GM18951 (cell line): ENCODE measurements at regions not wholly inside any gene's neighbourhood (a gene's known extent, or its start where the extent isn't known, plus 50 kb on each side); places are given as distances from the start of the nearest gene placed in this dataset.
"Not testable (repeated sequence)": the region's sequence is repeated elsewhere in the genome, so short reads cannot be mapped to it uniquely, and the experiment has no call there.

Experiments used
- POLR2A ChIP-seq: IDR thresholded peaks from 4 replicates; pipeline ENCODE4 v1.6.1; 2011; ENCODE audit warnings: mild to moderate bottlenecking; ENCODE audit not compliant: insufficient read length, insufficient read depth; ENCODE audit errors: extremely low read depth
- in situ Hi-C: fragments of 300-500 bp; cut with MboI; formaldehyde crosslinking; loops from one replicate; pipeline ENCODE4 v1.12.0; 2022; ENCODE audit warnings: low sequenced_read_pairs, mixed read lengths, inconsistent platforms; ENCODE audit not compliant: unreplicated experiment

- no peak for TF ChIP-seq POLR2A
- in situ Hi-C loops = no loop called here
Measured at GRCh38 chr19:28372576-28373247, 840.2 kb downstream of the UQCRFS1 start.

- in situ Hi-C loops = no loop called here
- no peak for TF ChIP-seq POLR2A
Measured at GRCh38 chr19:28367146-28367545, 845.8 kb downstream of the UQCRFS1 start.

- in situ Hi-C loops = no loop called here
Measured at GRCh38 chr19:28363254-28363653, 849.7 kb downstream of the UQCRFS1 start.

GRCh38 chr19:28359431-28360414 lies 853.2 kb downstream of the UQCRFS1 start:
- TF ChIP-seq POLR2A = no peak
- in situ Hi-C loops = no loop called here

More at GRCh38 chr19:28363254-28363653, 849.7 kb downstream of the UQCRFS1 start:
- TF ChIP-seq POLR2A = no peak

GRCh38 chr19:28358633-28359032 lies 854.3 kb downstream of the UQCRFS1 start:
- TF ChIP-seq POLR2A = no peak
- in situ Hi-C loops = no loop called here

- in situ Hi-C loops = no loop called here
- TF ChIP-seq POLR2A = no peak
Measured at GRCh38 chr19:28351761-28352160, 861.2 kb downstream of the UQCRFS1 start.

- in situ Hi-C loops = not testable (repeated sequence)
Measured at GRCh38 chr19:28351321-28351720, 861.6 kb downstream of the UQCRFS1 start.

GRCh38 chr19:28350673-28351072 lies 862.3 kb downstream of the UQCRFS1 start:
- TF ChIP-seq POLR2A = no peak
- in situ Hi-C loops = no loop called here

GRCh38 chr19:28350037-28350436 lies 862.9 kb downstream of the UQCRFS1 start:
- in situ Hi-C loops = no loop called here
- no peak for TF ChIP-seq POLR2A

GRCh38 chr19:28349604-28350003 lies 863.3 kb downstream of the UQCRFS1 start:
- in situ Hi-C loops = no loop called here
- TF ChIP-seq POLR2A = no peak

GRCh38 chr19:28345811-28346210 lies 867.1 kb downstream of the UQCRFS1 start:
- TF ChIP-seq POLR2A = no peak
- in situ Hi-C loops = no loop called here

- in situ Hi-C loops = no loop called here
- TF ChIP-seq POLR2A = no peak
Measured at GRCh38 chr19:28341810-28342350, 871.1 kb downstream of the UQCRFS1 start.

GRCh38 chr19:28334419-28334818 lies 878.5 kb downstream of the UQCRFS1 start:
- in situ Hi-C loops = no loop called here
- no peak for TF ChIP-seq POLR2A
